Smooth muscle cell of the brain vasculature (primary cell): ENCODE measurements at regions not wholly inside any gene's neighbourhood (a gene's known extent, or its start where the extent isn't known, plus 50 kb on each side); places are given as distances from the start of the nearest gene placed in this dataset.

Source experiments
- DNase-seq: peaks from one replicate; pipeline ENCODE4 v3.0.0-alpha.2; 2012; ENCODE audit warnings: low read depth, low spot score

GRCh38 chr15:46525984-46526725, 891.3 kb downstream of the SQOR start:
- no peak for DNase-seq

GRCh38 chr15:46526726-46527110, 891.9 kb downstream of the SQOR start:
- no peak for DNase-seq

GRCh38 chr15:46543626-46544025, 908.8 kb downstream of the SQOR start:
- no peak for DNase-seq

GRCh38 chr15:46548989-46549388, 914.2 kb downstream of the SQOR start:
- no peak for DNase-seq

GRCh38 chr15:46552316-46552715, 917.5 kb downstream of the SQOR start:
- no peak for DNase-seq

GRCh38 chr15:46555547-46555946, 920.7 kb downstream of the SQOR start:
- no peak for DNase-seq

GRCh38 chr15:46556010-46556409, 921.2 kb downstream of the SQOR start:
- no peak for DNase-seq

- no peak for DNase-seq
Observed at GRCh38 chr15:46556559-46557379, 921.9 kb downstream of the SQOR start.

- no peak for DNase-seq
Observed at GRCh38 chr15:46567968-46568367, 933.1 kb downstream of the SQOR start.

GRCh38 chr15:46569781-46570180, 935.0 kb downstream of the SQOR start:
- no peak for DNase-seq

GRCh38 chr15:46576646-46577395, 942.0 kb downstream of the SQOR start:
- DNase-seq: no peak

GRCh38 chr15:46577767-46578166, 942.9 kb downstream of the SQOR start:
- no peak for DNase-seq

GRCh38 chr15:46580487-46580886, 945.7 kb downstream of the SQOR start:
- no peak for DNase-seq

- no peak for DNase-seq
Observed at GRCh38 chr15:46580924-46581323, 946.1 kb downstream of the SQOR start.

- DNase-seq: no peak
Observed at GRCh38 chr15:46589088-46589487, 954.3 kb downstream of the SQOR start.

- no peak for DNase-seq
Observed at GRCh38 chr15:46591462-46591861, 956.6 kb downstream of the SQOR start.

GRCh38 chr15:46595016-46595415, 960.2 kb downstream of the SQOR start:
- DNase-seq: no peak

- DNase-seq: no peak
Observed at GRCh38 chr15:46607077-46607476, 972.2 kb downstream of the SQOR start.

- no peak for DNase-seq
Observed at GRCh38 chr15:46616033-46616432, 981.2 kb downstream of the SQOR start.

- no peak for DNase-seq
Observed at GRCh38 chr15:46617507-46617906, 982.7 kb downstream of the SQOR start.

GRCh38 chr15:46618984-46619383, 984.2 kb downstream of the SQOR start:
- no peak for DNase-seq

GRCh38 chr15:46620392-46621013, 985.7 kb downstream of the SQOR start:
- DNase-seq: no peak
